C4-2B (cell line): ENCODE measurements at regions not wholly inside any gene's neighbourhood (a gene's known extent, or its start where the extent isn't known, plus 50 kb on each side); places are given as distances from the start of the nearest gene placed in this dataset.

Source experiments
- CTCF ChIP-seq: fragments of 450-650 bp; conservative IDR thresholded peaks from 2 replicates; pipeline ENCODE4 v1.5.1; 2017; ENCODE audit warnings: mild to moderate bottlenecking
- ZFX ChIP-seq: fragments of 450-650 bp; IDR thresholded peaks from 2 replicates; pipeline ENCODE4 v1.6.1; 2017

GRCh38 chr3:140834266-140835037 lies 107.2 kb upstream of the SLC25A36 start:
- TF ChIP-seq CTCF (no peak), ZFX (no peak)
